ENCODE measurements at regions not wholly inside any gene's neighbourhood (a gene's known extent, or its start where the extent isn't known, plus 50 kb on each side); places are given as distances from the start of the nearest gene placed in this dataset.

GRCh38 chr13:67577361-67577760 lies 347.2 kb upstream of the PCDH9 start:
- WGBS (ENCODE audit: insufficient coverage): 80% methylated on average over 1 of the region's 1 CpG

GRCh38 chr13:67574320-67575233 lies 344.4 kb upstream of the PCDH9 start:
- no peak for DNase-seq
- H3K9me3 ChIP-seq (ENCODE audit: control insufficient read depth, insufficient read depth, low read length): no peaks in the 10 kb centered on the region
- Mint-ChIP-seq H3K36me3 (peaks cover 7% of the 10 kb centered on the region), H3K4me1 (no peaks in the 10 kb centered on the region), H3K27me3 (ENCODE audit: low read depth in 2 of 2) (no peaks in the 10 kb centered on the region), H3K27ac (no peak overlapping the region), H3K4me3 (no peak overlapping the region), H3K9me3 (peaks cover 16 to 18% of the 10 kb centered on the region in 2 donors)
- ATAC-seq: no peak
- H3K4me1 ChIP-seq (ENCODE audit: control insufficient read depth, insufficient read depth, low read length): no peaks in the 10 kb centered on the region
- no peak overlapping the region for H3K27ac ChIP-seq (ENCODE audit: low read length)
- intact Hi-C loops (cut with micrococcal nuclease): no loop called here
- no peak overlapping the region for H3K4me3 ChIP-seq (ENCODE audit: low read length)
- no peaks in the 10 kb centered on the region for H3K27me3 ChIP-seq (ENCODE audit: control insufficient read depth, insufficient read depth, low read length)
- WGBS (ENCODE audit: insufficient coverage): 68% methylated on average over 5 of the region's 5 CpGs
- TF ChIP-seq CTCF (IDR thresholded peaks at IDR 0.05): no peak
- H3K36me3 ChIP-seq (ENCODE audit: control insufficient read depth, insufficient read depth, low read length): no peaks in the 10 kb centered on the region

More at GRCh38 chr13:67577361-67577760, 347.2 kb upstream of the PCDH9 start:
- no peak for TF ChIP-seq CTCF (IDR thresholded peaks at IDR 0.05)
- H3K36me3 ChIP-seq (ENCODE audit: control insufficient read depth, insufficient read depth, low read length): no peaks in the 10 kb centered on the region
- no peaks in the 10 kb centered on the region for H3K9me3 ChIP-seq (ENCODE audit: control insufficient read depth, insufficient read depth, low read length)
- peaks cover 12 to 16% of the 10 kb centered on the region in 2 donors for H3K9me3 Mint-ChIP-seq
- ATAC-seq: no peak
- intact Hi-C loops (cut with micrococcal nuclease): no loop called here
- H3K4me1 Mint-ChIP-seq: no peaks in the 10 kb centered on the region
- no peaks in the 10 kb centered on the region for H3K27me3 Mint-ChIP-seq (ENCODE audit: low read depth in 2 of 2)
- H3K4me3 ChIP-seq (ENCODE audit: low read length): no peak overlapping the region
- no peak for DNase-seq
- H3K27ac ChIP-seq (ENCODE audit: low read length): no peak overlapping the region
- H3K4me1 ChIP-seq (ENCODE audit: control insufficient read depth, insufficient read depth, low read length): no peaks in the 10 kb centered on the region
- H3K4me3 Mint-ChIP-seq: no peak overlapping the region
- H3K27ac Mint-ChIP-seq: no peak overlapping the region
- no peaks in the 10 kb centered on the region for H3K27me3 ChIP-seq (ENCODE audit: control insufficient read depth, insufficient read depth, low read length)
- H3K36me3 Mint-ChIP-seq: peaks cover 7% of the 10 kb centered on the region

- H3K4me1 Mint-ChIP-seq: no peaks in the 10 kb centered on the region
- no peak for TF ChIP-seq CTCF (IDR thresholded peaks at IDR 0.05)
- Histone ChIP-seq H3K4me1 (ENCODE audit: control insufficient read depth, insufficient read depth, low read length) (no peaks in the 10 kb centered on the region), H3K4me3 (ENCODE audit: low read length) (no peak overlapping the region), H3K9me3 (ENCODE audit: control insufficient read depth, insufficient read depth, low read length) (no peaks in the 10 kb centered on the region), H3K36me3 (ENCODE audit: control insufficient read depth, insufficient read depth, low read length) (no peaks in the 10 kb centered on the region), H3K27ac (ENCODE audit: low read length) (no peak overlapping the region), H3K27me3 (ENCODE audit: control insufficient read depth, insufficient read depth, low read length) (no peaks in the 10 kb centered on the region)
- no peaks in the 10 kb centered on the region for H3K27me3 Mint-ChIP-seq (ENCODE audit: low read depth in 2 of 2)
- no peak overlapping the region for H3K27ac Mint-ChIP-seq
- no peaks in the 10 kb centered on the region for H3K36me3 Mint-ChIP-seq
- no peak for DNase-seq
- WGBS (ENCODE audit: insufficient coverage): 71% methylated on average over 4 of the region's 4 CpGs
- H3K9me3 Mint-ChIP-seq: peaks cover 2 to 6% of the 10 kb centered on the region in 2 donors
- intact Hi-C loops (cut with micrococcal nuclease): no loop called here
- no peak overlapping the region for H3K4me3 Mint-ChIP-seq
- no peak for ATAC-seq
Observed at GRCh38 chr13:67568205-67568604, 338.1 kb upstream of the PCDH9 start.

Data from natural killer cell (primary cell).